Suprapubic skin (tissue), 3 donors: ENCODE measurements at regions not wholly inside any gene's neighbourhood (a gene's known extent, or its start where the extent isn't known, plus 50 kb on each side); places are given as distances from the start of the nearest gene placed in this dataset.

Source experiments
- EP300 ChIP-seq: sonication (generic); formaldehyde crosslinking; IDR thresholded peaks from one replicate; pipeline ENCODE4 v1.6.1; 2017; ENCODE audit warnings: antibody characterized with exemption
- TF ChIP-seq, protein P1 (sequence below), 2 donors: fragments of 200-600 bp in 1 of 2; fragments of 450-650 bp in 1 of 2; sonication (generic) in 1 of 2; IDR thresholded peaks; one replicate each; pipeline ENCODE4 v1.5.1; 2016 to 2019; ENCODE audit warnings: antibody characterized with exemption in 2 of 2, mild to moderate bottlenecking in 1 of 2, moderate library complexity in 1 of 2

GRCh38 chr9:581673-582497, 259.6 kb upstream of the DMRT1 start:
- TF ChIP-seq, protein P1, sequence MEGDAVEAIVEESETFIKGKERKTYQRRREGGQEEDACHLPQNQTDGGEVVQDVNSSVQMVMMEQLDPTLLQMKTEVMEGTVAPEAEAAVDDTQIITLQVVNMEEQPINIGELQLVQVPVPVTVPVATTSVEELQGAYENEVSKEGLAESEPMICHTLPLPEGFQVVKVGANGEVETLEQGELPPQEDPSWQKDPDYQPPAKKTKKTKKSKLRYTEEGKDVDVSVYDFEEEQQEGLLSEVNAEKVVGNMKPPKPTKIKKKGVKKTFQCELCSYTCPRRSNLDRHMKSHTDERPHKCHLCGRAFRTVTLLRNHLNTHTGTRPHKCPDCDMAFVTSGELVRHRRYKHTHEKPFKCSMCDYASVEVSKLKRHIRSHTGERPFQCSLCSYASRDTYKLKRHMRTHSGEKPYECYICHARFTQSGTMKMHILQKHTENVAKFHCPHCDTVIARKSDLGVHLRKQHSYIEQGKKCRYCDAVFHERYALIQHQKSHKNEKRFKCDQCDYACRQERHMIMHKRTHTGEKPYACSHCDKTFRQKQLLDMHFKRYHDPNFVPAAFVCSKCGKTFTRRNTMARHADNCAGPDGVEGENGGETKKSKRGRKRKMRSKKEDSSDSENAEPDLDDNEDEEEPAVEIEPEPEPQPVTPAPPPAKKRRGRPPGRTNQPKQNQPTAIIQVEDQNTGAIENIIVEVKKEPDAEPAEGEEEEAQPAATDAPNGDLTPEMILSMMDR (IDR thresholded peaks at IDR 0.05), result no peak
- no peak for TF ChIP-seq EP300
